ENCODE measurements at regions not wholly inside any gene's neighbourhood (a gene's known extent, or its start where the extent isn't known, plus 50 kb on each side); places are given as distances from the start of the nearest gene placed in this dataset.

DNA sequence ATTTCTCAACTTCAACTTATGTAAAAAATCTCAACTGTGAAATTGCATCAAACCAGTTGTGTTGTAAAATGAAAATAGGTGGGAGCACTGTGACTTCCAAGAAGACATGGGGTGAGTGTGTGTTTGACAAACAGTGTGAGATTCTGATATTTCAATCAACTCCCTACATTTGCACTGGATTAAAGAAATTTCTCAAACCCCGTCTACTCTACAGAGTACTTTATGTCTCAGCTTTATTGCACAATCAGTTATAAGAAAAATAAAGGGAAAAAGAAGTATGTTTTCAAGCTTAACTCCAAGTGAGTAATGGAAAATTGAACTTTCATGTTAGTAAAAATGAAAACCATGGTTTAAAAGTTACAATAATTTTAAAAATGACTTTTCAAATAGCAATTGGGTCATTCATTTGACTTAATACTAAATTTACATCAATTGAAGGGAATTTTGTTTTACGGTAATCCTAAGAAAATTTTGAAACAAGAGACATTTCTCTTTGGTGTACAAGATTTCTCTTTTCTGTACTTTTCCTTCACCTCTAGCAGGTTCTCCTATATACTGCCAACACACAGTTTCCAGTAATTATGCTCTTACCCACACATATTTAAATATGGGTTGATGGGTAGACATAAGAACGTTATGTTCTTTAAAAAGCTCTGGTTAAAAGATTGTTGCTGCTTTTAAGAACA is 80.3 kb downstream of the CDO1 start:
- TF ChIP-seq, protein P1, sequence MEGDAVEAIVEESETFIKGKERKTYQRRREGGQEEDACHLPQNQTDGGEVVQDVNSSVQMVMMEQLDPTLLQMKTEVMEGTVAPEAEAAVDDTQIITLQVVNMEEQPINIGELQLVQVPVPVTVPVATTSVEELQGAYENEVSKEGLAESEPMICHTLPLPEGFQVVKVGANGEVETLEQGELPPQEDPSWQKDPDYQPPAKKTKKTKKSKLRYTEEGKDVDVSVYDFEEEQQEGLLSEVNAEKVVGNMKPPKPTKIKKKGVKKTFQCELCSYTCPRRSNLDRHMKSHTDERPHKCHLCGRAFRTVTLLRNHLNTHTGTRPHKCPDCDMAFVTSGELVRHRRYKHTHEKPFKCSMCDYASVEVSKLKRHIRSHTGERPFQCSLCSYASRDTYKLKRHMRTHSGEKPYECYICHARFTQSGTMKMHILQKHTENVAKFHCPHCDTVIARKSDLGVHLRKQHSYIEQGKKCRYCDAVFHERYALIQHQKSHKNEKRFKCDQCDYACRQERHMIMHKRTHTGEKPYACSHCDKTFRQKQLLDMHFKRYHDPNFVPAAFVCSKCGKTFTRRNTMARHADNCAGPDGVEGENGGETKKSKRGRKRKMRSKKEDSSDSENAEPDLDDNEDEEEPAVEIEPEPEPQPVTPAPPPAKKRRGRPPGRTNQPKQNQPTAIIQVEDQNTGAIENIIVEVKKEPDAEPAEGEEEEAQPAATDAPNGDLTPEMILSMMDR (IDR thresholded peaks at IDR 0.05): no peak
- no peak overlapping the region for H3K4me3 ChIP-seq
- ATAC-seq (no peak), DNase-seq (no peak)
- H3K9me3 ChIP-seq: no peaks in the 10 kb centered on the region
- H3K27me3 ChIP-seq: no peaks in the 10 kb centered on the region
- intact Hi-C loops (cut with DNase I): no loop called here
- H3K4me1 ChIP-seq: peaks cover 7% of the 10 kb centered on the region
- H3K27ac ChIP-seq: no peak overlapping the region
- no peaks in the 10 kb centered on the region for H3K36me3 ChIP-seq

DNA sequence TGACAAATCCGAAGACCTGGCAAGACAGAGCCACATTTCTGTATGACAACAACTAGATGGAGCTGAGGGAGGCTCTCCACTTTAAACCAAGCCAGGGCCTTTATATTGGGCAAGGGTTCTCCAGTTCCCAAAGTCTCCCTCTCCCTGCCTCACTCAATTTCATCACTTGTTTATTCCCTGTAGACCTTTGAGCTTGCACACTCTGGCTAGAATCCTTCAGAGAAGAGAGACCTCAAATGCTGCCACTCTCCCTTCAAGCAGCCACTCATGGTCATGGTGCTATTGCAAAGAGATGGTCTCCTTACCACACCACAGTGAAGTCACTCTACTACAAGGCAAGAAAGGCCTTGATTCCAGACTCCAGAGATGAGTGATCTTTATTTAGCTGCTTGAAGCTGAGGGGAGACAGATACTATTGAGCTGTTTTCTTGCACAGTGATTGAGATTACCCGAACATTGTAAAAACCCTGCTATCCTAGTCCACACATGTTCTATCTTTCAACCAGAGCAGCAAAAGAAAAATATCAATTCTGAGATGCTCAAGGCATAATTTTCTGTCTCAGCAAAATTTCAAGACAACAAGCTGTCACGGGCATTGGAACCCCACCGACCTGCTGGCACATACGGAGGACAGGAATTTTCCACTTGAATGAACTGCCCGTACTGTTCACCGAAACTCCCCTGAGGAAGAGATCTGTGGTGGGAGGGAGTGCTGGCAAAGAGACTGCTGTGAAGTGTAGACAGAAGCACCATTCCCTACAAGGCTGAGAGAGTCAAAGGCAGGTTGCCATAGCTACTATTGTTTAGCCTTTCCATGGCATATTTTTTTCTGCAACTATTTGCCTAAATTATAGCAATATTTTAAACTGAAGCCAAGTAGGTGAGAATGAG is 81.1 kb downstream of the CDO1 start:
- TF ChIP-seq, protein P1 (IDR thresholded peaks at IDR 0.05): no peak
- Histone ChIP-seq H3K27me3 (no peaks in the 10 kb centered on the region), H3K27ac (no peak overlapping the region), H3K36me3 (no peaks in the 10 kb centered on the region), H3K9me3 (no peaks in the 10 kb centered on the region), H3K4me3 (no peak overlapping the region), H3K4me1 (peaks cover 7% of the 10 kb centered on the region)
- intact Hi-C loops (cut with DNase I): no loop called here
- DNase-seq: no peak
- ATAC-seq: no peak

DNA sequence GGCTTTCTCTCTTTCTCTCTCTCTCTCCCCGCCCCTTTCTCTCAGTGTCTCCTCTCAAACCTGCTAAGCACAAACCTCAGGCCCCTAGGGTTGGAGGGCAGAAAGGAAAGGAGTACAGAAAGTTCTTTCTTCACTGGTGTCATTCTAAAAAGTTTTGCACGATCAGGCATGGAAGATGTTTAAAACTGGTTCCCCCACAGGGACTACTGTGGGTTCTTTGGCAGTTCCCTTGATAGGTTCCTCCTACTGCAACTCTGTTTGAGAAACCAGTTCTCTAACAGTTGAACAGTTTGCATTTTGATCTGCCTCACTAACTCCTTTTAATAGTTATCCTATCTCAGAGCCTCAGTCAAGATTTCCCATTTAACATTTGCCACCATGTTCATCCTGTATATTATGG is 82.9 kb downstream of the CDO1 start:
- H3K4me3 ChIP-seq: no peak overlapping the region
- H3K36me3 ChIP-seq: no peaks in the 10 kb centered on the region
- TF ChIP-seq, protein P1 (IDR thresholded peaks at IDR 0.05): no peak
- H3K27me3 ChIP-seq: no peaks in the 10 kb centered on the region
- H3K9me3 ChIP-seq: no peaks in the 10 kb centered on the region
- no peak overlapping the region for H3K27ac ChIP-seq
- DNase-seq (no peak), ATAC-seq (no peak)
- intact Hi-C loops (cut with DNase I): no loop called here
- peaks cover 7% of the 10 kb centered on the region for H3K4me1 ChIP-seq

DNA sequence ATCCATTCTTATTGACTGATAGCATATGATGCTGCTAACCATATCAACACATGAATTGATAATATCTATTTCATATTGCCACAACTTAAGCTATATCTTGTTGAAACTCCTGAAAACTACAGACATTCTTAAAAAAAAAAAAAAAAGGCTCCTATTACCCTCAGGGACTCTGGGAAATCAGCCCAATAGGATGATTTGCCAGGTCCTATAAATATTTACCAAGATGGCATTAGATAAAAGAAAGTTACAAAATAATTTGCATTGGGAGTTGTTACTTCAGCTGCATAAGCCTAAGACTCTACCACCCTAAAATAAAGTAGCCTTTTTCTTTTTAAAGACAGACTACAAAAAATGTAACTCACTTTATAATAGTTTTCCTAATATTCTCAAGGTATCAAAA is 84.4 kb downstream of the CDO1 start:
- TF ChIP-seq, protein P1 (IDR thresholded peaks at IDR 0.05): no peak
- ATAC-seq (no peak), DNase-seq (no peak)
- no peaks in the 10 kb centered on the region for H3K36me3 ChIP-seq
- no peak overlapping the region for H3K27ac ChIP-seq
- no peak overlapping the region for H3K4me3 ChIP-seq
- no peaks in the 10 kb centered on the region for H3K9me3 ChIP-seq
- peaks cover 7% of the 10 kb centered on the region for H3K4me1 ChIP-seq
- H3K27me3 ChIP-seq: no peaks in the 10 kb centered on the region
- intact Hi-C loops (cut with DNase I): no loop called here

DNA sequence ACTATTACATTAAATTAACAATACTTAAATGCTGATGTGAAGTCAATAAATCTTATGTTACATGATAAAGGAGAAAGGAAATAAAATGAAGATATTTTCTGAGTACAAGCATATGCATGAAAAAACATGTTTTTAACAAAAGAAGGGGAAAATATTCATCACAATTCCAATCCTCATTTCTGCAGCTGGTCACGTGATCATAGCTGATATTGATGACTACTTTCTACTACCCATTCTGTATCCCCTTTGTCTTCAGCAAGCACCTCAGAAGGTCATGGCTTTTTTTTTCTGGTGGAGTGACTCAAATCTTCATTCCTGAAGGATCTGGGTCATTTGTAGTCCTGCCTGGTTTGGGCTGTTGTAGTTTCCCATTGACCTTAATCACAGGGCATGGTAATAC is 90.9 kb downstream of the CDO1 start:
- Histone ChIP-seq H3K27me3 (no peaks in the 10 kb centered on the region), H3K4me3 (no peak overlapping the region), H3K4me1 (no peaks in the 10 kb centered on the region), H3K36me3 (no peaks in the 10 kb centered on the region), H3K9me3 (no peaks in the 10 kb centered on the region), H3K27ac (no peak overlapping the region)
- TF ChIP-seq, protein P1 (IDR thresholded peaks at IDR 0.05): no peak
- intact Hi-C loops (cut with DNase I): no loop called here
- no peak for DNase-seq
- no peak for ATAC-seq

Data from upper lobe of right lung (tissue), 1 donor.